ENCODE measurements at regions not wholly inside any gene's neighbourhood (a gene's known extent, or its start where the extent isn't known, plus 50 kb on each side); places are given as distances from the start of the nearest gene placed in this dataset.

GRCh38 chr12:24411948-24412347 is 462.5 kb upstream of the SOX5 start:
- Histone ChIP-seq H3K4me1 (ENCODE audit: insufficient read depth, low read length) (no peaks in the 10 kb centered on the region), H2AFZ (ENCODE audit: low read depth, low read length) (no peak overlapping the region), H3K9me3 (ENCODE audit: insufficient read depth, low read depth, low read length) (no peaks in the 10 kb centered on the region), H3K27me3 (ENCODE audit: insufficient read depth, low read length) (no peaks in the 10 kb centered on the region), H4K20me1 (ENCODE audit: insufficient read depth, low read length) (no peaks in the 10 kb centered on the region), H3K27ac (ENCODE audit: low read depth, low read length) (no peak overlapping the region), H3K9ac (ENCODE audit: low read length) (no peak overlapping the region), H3K79me2 (ENCODE audit: insufficient read depth, low read length) (no peaks in the 10 kb centered on the region), H3K4me3 (ENCODE audit: insufficient read depth, low read depth, low read length) (no peak overlapping the region), H3K36me3 (ENCODE audit: insufficient read depth, low read length) (no peaks in the 10 kb centered on the region), H3K4me2 (ENCODE audit: low read length) (no peak overlapping the region)
- Mint-ChIP-seq H3K27me3 (ENCODE audit: low read depth, unreplicated experiment) (no peaks in the 10 kb centered on the region), H3K4me1 (ENCODE audit: low read depth, unreplicated experiment) (no peaks in the 10 kb centered on the region), H3K36me3 (ENCODE audit: low read depth, unreplicated experiment) (no peaks in the 10 kb centered on the region), H3K27ac (ENCODE audit: unreplicated experiment) (no peak overlapping the region), H3K4me3 (ENCODE audit: unreplicated experiment) (no peak overlapping the region), H3K9me3 (ENCODE audit: unreplicated experiment) (peaks cover 4% of the 10 kb centered on the region)
- TF ChIP-seq, protein P1, sequence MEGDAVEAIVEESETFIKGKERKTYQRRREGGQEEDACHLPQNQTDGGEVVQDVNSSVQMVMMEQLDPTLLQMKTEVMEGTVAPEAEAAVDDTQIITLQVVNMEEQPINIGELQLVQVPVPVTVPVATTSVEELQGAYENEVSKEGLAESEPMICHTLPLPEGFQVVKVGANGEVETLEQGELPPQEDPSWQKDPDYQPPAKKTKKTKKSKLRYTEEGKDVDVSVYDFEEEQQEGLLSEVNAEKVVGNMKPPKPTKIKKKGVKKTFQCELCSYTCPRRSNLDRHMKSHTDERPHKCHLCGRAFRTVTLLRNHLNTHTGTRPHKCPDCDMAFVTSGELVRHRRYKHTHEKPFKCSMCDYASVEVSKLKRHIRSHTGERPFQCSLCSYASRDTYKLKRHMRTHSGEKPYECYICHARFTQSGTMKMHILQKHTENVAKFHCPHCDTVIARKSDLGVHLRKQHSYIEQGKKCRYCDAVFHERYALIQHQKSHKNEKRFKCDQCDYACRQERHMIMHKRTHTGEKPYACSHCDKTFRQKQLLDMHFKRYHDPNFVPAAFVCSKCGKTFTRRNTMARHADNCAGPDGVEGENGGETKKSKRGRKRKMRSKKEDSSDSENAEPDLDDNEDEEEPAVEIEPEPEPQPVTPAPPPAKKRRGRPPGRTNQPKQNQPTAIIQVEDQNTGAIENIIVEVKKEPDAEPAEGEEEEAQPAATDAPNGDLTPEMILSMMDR (IDR thresholded peaks at IDR 0.05; ENCODE audit: insufficient read depth, low read depth, low read length), result no peak
- DNase-seq (ENCODE audit: low read depth), result no peak
- no peak for FAIRE-seq

DNA sequence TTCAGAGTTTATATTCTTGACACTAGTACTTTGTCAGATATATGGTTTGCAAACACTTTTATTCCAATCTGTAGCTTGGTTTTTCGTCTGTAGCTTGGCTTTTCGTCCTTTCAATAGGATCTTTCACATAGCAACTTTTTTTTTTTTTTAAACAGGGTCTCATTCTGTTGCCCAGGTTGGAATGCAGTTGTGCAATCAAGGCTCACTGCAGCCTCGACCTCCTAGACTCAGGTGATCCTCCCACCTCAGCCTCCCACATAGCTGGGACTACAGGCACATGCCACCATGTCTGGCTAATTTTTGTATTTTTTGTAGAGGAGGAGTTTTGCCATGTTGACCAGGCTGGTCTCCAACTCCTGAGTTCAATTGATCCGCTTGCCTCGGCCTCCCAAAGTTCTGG is 460.4 kb upstream of the SOX5 start:
- FAIRE-seq (no peak), DNase-seq (ENCODE audit: low read depth) (no peak)
- H3K27ac ChIP-seq (ENCODE audit: low read depth, low read length), result no peak overlapping the region
- H3K9me3 Mint-ChIP-seq (ENCODE audit: unreplicated experiment), result peaks cover 4% of the 10 kb centered on the region
- no peaks in the 10 kb centered on the region for H3K9me3 ChIP-seq (ENCODE audit: insufficient read depth, low read depth, low read length)
- no peak overlapping the region for H3K9ac ChIP-seq (ENCODE audit: low read length)
- H3K4me3 ChIP-seq (ENCODE audit: insufficient read depth, low read depth, low read length), result no peak overlapping the region
- no peak overlapping the region for H2AFZ ChIP-seq (ENCODE audit: low read depth, low read length)
- no peak overlapping the region for H3K4me2 ChIP-seq (ENCODE audit: low read length)
- H3K36me3 ChIP-seq (ENCODE audit: insufficient read depth, low read length), result no peaks in the 10 kb centered on the region
- H3K36me3 Mint-ChIP-seq (ENCODE audit: low read depth, unreplicated experiment), result no peaks in the 10 kb centered on the region
- H3K4me3 Mint-ChIP-seq (ENCODE audit: unreplicated experiment), result no peak overlapping the region
- no peaks in the 10 kb centered on the region for H3K79me2 ChIP-seq (ENCODE audit: insufficient read depth, low read length)
- TF ChIP-seq, protein P1 (IDR thresholded peaks at IDR 0.05; ENCODE audit: insufficient read depth, low read depth, low read length), result no peak
- TF ChIP-seq EZH2 (IDR thresholded peaks at IDR 0.05; ENCODE audit: insufficient read depth, low read length), result no peak
- H3K27me3 ChIP-seq (ENCODE audit: insufficient read depth, low read length), result no peaks in the 10 kb centered on the region
- no peaks in the 10 kb centered on the region for H3K4me1 ChIP-seq (ENCODE audit: insufficient read depth, low read length)
- no peaks in the 10 kb centered on the region for H3K4me1 Mint-ChIP-seq (ENCODE audit: low read depth, unreplicated experiment)
- no peaks in the 10 kb centered on the region for H3K27me3 Mint-ChIP-seq (ENCODE audit: low read depth, unreplicated experiment)
- H4K20me1 ChIP-seq (ENCODE audit: insufficient read depth, low read length), result no peaks in the 10 kb centered on the region
- H3K27ac Mint-ChIP-seq (ENCODE audit: unreplicated experiment), result no peak overlapping the region

GRCh38 chr12:24408305-24408704 is 458.8 kb upstream of the SOX5 start:
- no peak overlapping the region for H3K4me3 Mint-ChIP-seq (ENCODE audit: unreplicated experiment)
- Histone ChIP-seq H3K9me3 (ENCODE audit: insufficient read depth, low read depth, low read length) (no peaks in the 10 kb centered on the region), H3K4me1 (ENCODE audit: insufficient read depth, low read length) (no peaks in the 10 kb centered on the region), H3K9ac (ENCODE audit: low read length) (no peak overlapping the region), H3K27ac (ENCODE audit: low read depth, low read length) (no peak overlapping the region), H2AFZ (ENCODE audit: low read depth, low read length) (no peak overlapping the region), H4K20me1 (ENCODE audit: insufficient read depth, low read length) (no peaks in the 10 kb centered on the region), H3K36me3 (ENCODE audit: insufficient read depth, low read length) (no peaks in the 10 kb centered on the region), H3K27me3 (ENCODE audit: insufficient read depth, low read length) (no peaks in the 10 kb centered on the region), H3K4me2 (ENCODE audit: low read length) (no peak overlapping the region), H3K4me3 (ENCODE audit: insufficient read depth, low read depth, low read length) (no peak overlapping the region), H3K79me2 (ENCODE audit: insufficient read depth, low read length) (no peaks in the 10 kb centered on the region)
- DNase-seq (ENCODE audit: low read depth) (no peak), FAIRE-seq (no peak)
- H3K9me3 Mint-ChIP-seq (ENCODE audit: unreplicated experiment), result peaks cover 4% of the 10 kb centered on the region
- no peaks in the 10 kb centered on the region for H3K4me1 Mint-ChIP-seq (ENCODE audit: low read depth, unreplicated experiment)
- no peaks in the 10 kb centered on the region for H3K27me3 Mint-ChIP-seq (ENCODE audit: low read depth, unreplicated experiment)
- H3K36me3 Mint-ChIP-seq (ENCODE audit: low read depth, unreplicated experiment), result no peaks in the 10 kb centered on the region
- no peak for TF ChIP-seq EZH2 (IDR thresholded peaks at IDR 0.05; ENCODE audit: insufficient read depth, low read length)
- TF ChIP-seq, protein P1 (IDR thresholded peaks at IDR 0.05; ENCODE audit: insufficient read depth, low read depth, low read length), result no peak
- H3K27ac Mint-ChIP-seq (ENCODE audit: unreplicated experiment), result no peak overlapping the region
